ENCODE measurements at regions not wholly inside any gene's neighbourhood (a gene's known extent, or its start where the extent isn't known, plus 50 kb on each side); places are given as distances from the start of the nearest gene placed in this dataset.

DNA sequence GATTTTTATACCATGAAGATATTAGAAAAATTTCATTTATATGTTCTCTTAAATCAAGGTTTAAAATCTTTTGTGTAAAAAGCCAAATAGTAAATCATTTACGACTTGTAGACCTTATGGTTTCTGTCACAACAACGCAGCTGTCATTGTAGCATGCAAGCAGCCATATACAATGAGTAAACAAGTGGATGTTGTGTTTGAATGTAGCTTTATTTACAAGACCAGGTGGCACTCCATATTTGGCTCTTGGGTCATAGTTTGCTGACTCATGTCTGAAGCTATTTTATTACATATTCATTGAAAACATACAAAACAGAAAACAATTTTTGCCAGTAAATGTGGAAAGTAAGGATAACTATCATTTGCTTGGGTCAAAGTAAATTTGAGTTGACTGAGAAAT is 930.8 kb downstream of the SLITRK5 start:
- TF ChIP-seq CTCF (IDR thresholded peaks at IDR 0.05; ENCODE audit: poor library complexity) = no peak
- no peak for TF ChIP-seq EZH2 (IDR thresholded peaks at IDR 0.05; ENCODE audit: borderline replicate concordance)
